COLO668 (cell line): ENCODE measurements at regions not wholly inside any gene's neighbourhood (a gene's known extent, or its start where the extent isn't known, plus 50 kb on each side); places are given as distances from the start of the nearest gene placed in this dataset.

Experiments used
- DNase-seq: peaks from one replicate; lab custom pipeline; 2025; ENCODE audit not compliant: unreplicated experiment; lab: John Stamatoyannopoulos, UW

- no peak for DNase-seq
These were observed 991.4 kb downstream of the ARAP2 start for GRCh38 chr4:35252866-35253265.

- no peak for DNase-seq
These were observed 991.0 kb downstream of the ARAP2 start for GRCh38 chr4:35253331-35253730.

- DNase-seq, result no peak
These were observed 957.9 kb downstream of the ARAP2 start for GRCh38 chr4:35286434-35286833.

GRCh38 chr4:35300996-35301774, 943.1 kb downstream of the ARAP2 start:
- DNase-seq, result no peak

- DNase-seq, result no peak
These were observed 928.9 kb downstream of the ARAP2 start for GRCh38 chr4:35315419-35315818.

- no peak for DNase-seq
These were observed 918.3 kb downstream of the ARAP2 start for GRCh38 chr4:35325908-35326453.

- DNase-seq, result no peak
These were observed 901.5 kb downstream of the ARAP2 start for GRCh38 chr4:35342833-35343232.

- DNase-seq, result no peak
These were observed 897.0 kb downstream of the ARAP2 start for GRCh38 chr4:35347276-35347675.

- no peak for DNase-seq
These were observed 886.2 kb downstream of the ARAP2 start for GRCh38 chr4:35358001-35358584.

GRCh38 chr4:35364321-35364870, 879.9 kb downstream of the ARAP2 start:
- DNase-seq, result no peak

- no peak for DNase-seq
These were observed 879.1 kb downstream of the ARAP2 start for GRCh38 chr4:35365186-35365585.

- no peak for DNase-seq
These were observed 844.4 kb downstream of the ARAP2 start for GRCh38 chr4:35399912-35400311.

GRCh38 chr4:35423104-35423503, 821.2 kb downstream of the ARAP2 start:
- DNase-seq, result no peak

GRCh38 chr4:35447474-35447873, 796.8 kb downstream of the ARAP2 start:
- DNase-seq, result no peak

GRCh38 chr4:35459045-35459444, 785.3 kb downstream of the ARAP2 start:
- no peak for DNase-seq

- DNase-seq, result peak; percentile 3
These were observed 782.2 kb downstream of the ARAP2 start for GRCh38 chr4:35461931-35462659.

GRCh38 chr4:35463251-35463952, 780.9 kb downstream of the ARAP2 start:
- DNase-seq, result no peak

- no peak for DNase-seq
These were observed 779.3 kb downstream of the ARAP2 start for GRCh38 chr4:35464964-35465528.

GRCh38 chr4:35491093-35491492, 753.2 kb downstream of the ARAP2 start:
- no peak for DNase-seq

- no peak for DNase-seq
These were observed 750.3 kb downstream of the ARAP2 start for GRCh38 chr4:35493977-35494376.

GRCh38 chr4:35494955-35495354, 749.4 kb downstream of the ARAP2 start:
- DNase-seq, result no peak
